OCI-LY3 (cell line): ENCODE measurements at regions not wholly inside any gene's neighbourhood (a gene's known extent, or its start where the extent isn't known, plus 50 kb on each side); places are given as distances from the start of the nearest gene placed in this dataset.

ENCODE experiments used
- EZH2phosphoT487 ChIP-seq: fragments of 200-600 bp; shearing (Covaris generic); IDR thresholded peaks from 2 replicates; pipeline ENCODE4 v1.6.1; 2018; ENCODE audit warnings: antibody characterized with exemption, mixed run types, low read depth
- TF ChIP-seq, protein P1 (sequence below): fragments of 200-600, 300-600 bp; sonication (generic); IDR thresholded peaks from 2 replicates; pipeline ENCODE4 v1.5.1; 2014; ENCODE audit warnings: antibody characterized with exemption, low read length, low read depth

DNA sequence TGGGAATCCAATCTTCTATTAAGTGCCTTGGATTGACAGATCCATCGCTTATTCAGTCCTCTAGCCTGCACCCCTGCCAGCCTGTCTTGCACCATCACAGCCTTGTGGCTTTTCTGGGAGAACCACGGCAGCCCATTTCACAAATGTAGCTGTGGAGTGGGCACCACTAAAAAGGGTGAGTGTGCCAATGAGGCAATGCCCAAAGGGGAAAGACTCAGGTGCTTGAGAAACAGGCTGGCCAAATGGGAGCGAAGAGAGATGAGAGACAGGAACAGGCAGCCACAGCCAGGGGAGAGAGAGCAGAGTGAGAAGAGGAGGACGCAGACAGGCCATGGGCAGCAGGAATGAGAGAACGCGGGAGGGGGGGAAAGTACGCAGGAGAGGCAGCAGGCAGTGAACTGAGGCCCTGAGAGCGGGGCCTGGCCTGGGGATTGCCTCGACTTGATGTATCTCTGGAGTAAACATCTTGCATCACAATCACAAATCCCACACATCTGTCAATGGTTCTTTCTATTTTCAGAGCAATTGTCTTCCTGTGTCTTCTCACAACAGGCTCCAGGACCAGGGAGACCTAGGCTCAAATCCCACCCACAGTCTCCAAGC is 173.1 kb downstream of the SYK start:
- TF ChIP-seq, protein P1, sequence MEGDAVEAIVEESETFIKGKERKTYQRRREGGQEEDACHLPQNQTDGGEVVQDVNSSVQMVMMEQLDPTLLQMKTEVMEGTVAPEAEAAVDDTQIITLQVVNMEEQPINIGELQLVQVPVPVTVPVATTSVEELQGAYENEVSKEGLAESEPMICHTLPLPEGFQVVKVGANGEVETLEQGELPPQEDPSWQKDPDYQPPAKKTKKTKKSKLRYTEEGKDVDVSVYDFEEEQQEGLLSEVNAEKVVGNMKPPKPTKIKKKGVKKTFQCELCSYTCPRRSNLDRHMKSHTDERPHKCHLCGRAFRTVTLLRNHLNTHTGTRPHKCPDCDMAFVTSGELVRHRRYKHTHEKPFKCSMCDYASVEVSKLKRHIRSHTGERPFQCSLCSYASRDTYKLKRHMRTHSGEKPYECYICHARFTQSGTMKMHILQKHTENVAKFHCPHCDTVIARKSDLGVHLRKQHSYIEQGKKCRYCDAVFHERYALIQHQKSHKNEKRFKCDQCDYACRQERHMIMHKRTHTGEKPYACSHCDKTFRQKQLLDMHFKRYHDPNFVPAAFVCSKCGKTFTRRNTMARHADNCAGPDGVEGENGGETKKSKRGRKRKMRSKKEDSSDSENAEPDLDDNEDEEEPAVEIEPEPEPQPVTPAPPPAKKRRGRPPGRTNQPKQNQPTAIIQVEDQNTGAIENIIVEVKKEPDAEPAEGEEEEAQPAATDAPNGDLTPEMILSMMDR: no peak
- TF ChIP-seq EZH2phosphoT487: no peak
